HG03066 (cell line): ENCODE measurements at regions not wholly inside any gene's neighbourhood (a gene's known extent, or its start where the extent isn't known, plus 50 kb on each side); places are given as distances from the start of the nearest gene placed in this dataset.

Source experiments
- ATAC-seq: cut with Tn5 transposase; IDR thresholded peaks from one replicate; pipeline ENCODE4 v1.9.1; 2021; ENCODE audit warnings: low read depth; ENCODE audit not compliant: unreplicated experiment

DNA sequence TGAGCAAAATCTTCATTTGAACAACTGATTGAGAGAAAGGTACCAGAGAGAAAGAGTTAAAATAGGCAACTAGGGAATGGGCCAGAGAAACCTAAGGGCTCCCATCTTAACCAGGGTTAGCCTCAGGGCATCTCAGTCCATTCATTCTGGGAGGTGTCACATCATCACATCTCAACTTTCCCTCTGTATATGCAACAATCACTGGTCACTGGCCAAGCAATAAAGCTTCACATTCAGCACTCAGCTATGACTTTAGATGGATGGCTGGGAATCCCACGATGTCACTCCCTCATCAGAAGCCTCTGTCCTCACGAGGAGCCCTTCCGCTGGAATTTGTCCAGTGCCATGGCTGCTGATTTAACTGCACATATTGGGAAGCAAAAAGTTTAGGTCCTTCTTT lies 172.1 kb upstream of the MGMT start:
- no peak for ATAC-seq

DNA sequence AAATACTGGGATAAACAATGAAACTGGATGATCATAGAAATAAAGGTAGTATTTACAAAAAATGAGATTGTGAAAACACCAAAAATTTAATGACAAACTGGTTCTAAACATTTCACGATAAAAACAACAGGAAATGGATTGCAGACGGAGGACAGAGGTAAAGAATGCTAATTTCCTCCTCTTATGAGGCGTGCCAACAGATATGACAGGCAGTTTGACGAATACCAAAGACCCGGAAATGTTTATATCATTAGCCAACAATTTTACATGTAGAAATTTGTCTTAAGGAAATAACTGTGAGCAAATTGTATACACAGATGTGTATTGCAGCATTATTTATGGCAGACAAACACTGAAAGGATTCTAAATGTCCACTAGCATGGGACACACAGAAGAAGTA lies 162.0 kb upstream of the MGMT start:
- no peak for ATAC-seq

DNA sequence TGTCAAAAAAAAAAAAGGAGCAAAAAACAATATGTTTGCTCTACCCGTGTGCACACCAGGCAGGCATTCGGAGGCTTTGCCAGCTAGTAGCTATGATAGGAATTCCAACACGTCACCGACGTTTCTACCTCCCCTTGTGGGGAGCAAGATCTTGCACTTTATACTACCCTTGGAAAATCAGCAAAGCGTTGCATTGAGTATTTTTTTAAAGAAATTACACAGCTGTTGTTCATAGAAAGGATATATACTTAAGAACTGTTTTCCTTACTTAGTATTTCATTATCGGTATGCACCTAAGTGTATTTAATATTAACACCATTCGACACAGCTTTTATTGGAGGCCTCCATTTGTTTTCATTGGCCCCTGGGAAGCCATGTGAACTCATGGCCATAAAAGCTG lies 159.9 kb upstream of the MGMT start:
- ATAC-seq = no peak

DNA sequence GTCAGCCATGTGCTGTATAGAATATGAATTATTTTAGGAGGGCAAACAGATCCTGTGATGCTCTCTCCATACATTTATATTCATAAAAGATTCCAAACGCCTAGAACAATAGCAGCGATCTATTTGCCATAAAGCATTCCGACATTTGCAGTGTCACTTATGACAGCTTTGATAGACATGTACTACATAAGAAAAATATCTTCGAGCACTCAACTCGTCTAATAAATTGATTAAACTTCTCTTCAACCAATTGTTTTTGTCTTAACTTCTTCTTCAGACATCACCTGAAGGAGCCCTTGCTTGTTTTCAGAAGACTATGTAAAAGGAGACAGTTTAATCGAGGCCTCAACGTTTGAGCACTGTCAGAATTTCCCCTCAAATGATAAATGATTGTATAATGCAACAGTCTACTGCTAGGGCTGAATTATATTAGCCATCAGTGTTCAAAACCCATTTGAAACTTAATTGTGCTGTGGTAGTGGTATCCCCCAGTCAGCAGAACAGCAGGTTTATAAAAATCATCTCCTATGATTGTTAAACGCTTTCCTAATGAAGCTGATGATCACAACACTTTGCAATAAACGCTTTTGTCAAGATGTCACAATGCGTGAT lies 158.0 kb upstream of the MGMT start:
- no peak for ATAC-seq

DNA sequence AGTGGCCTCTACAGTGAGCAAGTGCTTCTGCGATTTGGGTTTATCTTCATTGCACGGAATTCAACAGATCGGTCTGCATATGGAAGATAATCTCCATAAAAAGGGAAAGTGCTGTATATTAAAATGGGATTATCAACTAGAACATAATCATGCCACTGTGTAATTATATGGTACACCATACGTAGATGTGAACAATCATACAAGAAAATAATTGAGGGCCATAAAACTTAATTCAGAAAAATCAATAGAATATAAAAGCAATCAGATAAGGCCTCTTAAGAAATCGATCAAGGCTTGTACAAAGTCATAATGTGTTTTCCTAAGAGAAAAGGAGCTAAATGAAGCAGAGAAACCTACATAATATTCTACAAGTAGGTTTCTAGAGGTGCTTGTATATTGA lies 157.5 kb upstream of the MGMT start:
- ATAC-seq = no peak

DNA sequence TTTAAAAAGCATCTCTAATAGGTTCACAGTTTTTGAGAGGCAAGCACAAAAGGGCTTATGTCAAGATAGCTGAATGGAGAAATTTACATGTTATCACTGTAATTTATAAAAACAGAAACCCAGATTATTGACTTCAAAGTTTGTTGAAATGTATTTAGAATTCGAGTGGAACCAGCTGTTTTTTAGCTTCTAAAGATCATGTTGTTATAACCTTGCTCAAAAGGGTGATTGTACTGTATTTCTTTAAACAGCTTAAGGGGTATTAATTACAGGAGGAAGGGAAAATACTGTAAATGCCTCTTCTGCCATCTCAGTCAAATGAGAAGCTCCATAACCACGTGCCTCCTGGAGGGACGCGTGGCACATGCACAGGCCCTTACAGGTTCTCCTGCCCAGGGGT lies 156.2 kb upstream of the MGMT start:
- ATAC-seq = no peak

DNA sequence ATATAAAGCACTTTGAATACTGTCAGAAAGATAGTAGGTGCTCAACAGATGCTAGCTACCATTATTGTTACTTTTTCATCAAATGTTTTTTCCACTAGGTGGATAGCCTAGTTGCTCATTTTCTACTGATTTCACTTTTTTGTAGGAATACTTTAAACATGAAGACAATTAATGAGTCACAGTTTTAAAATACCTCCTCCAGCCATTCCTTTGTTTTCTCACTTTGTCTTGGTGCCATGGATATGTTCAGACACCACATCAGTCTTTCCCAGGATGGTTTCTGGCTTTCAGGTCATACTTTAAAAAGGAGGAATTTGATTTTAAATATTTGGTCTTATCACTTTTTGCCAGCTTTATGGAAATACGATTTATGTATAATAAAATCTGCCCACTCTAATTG lies 147.1 kb upstream of the MGMT start:
- no peak for ATAC-seq

DNA sequence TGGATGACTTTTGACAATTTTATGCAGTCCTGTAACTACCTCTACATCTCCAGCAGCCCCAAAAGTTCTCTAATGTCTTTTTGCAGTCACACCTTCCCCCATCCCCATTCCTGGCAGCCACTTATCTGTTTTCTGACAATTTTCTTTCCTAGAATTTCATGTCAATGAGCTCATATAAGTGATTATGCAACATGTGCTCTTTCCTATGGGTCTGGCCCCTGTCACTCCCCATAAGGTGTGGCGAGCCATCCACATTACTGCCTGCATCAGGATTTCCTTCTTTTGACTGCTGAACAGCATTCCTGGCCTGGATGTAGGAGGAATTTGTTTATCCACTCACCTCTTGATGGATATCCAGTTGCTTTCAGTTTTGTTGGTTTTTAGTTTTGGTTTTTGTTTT lies 146.7 kb upstream of the MGMT start:
- ATAC-seq = no peak

DNA sequence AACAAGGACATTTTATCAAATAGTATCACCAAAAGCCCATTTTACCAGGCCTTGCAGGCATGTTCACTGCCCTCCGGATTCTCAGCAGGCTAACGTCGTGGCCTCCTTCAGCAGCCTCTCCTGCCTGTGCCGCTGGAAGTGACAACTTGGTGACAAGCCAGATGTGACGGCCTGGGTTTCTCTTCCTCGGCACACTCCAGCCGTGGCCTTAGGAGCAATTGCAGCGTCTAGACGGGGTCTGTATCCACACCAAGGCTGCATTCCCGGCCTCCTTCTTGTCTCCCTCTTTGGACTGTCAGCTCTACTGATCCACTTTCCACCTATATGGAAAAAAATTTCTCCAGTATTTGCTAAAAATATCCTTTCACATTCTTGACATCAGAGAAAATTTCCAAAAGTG lies 145.3 kb upstream of the MGMT start:
- no peak for ATAC-seq

DNA sequence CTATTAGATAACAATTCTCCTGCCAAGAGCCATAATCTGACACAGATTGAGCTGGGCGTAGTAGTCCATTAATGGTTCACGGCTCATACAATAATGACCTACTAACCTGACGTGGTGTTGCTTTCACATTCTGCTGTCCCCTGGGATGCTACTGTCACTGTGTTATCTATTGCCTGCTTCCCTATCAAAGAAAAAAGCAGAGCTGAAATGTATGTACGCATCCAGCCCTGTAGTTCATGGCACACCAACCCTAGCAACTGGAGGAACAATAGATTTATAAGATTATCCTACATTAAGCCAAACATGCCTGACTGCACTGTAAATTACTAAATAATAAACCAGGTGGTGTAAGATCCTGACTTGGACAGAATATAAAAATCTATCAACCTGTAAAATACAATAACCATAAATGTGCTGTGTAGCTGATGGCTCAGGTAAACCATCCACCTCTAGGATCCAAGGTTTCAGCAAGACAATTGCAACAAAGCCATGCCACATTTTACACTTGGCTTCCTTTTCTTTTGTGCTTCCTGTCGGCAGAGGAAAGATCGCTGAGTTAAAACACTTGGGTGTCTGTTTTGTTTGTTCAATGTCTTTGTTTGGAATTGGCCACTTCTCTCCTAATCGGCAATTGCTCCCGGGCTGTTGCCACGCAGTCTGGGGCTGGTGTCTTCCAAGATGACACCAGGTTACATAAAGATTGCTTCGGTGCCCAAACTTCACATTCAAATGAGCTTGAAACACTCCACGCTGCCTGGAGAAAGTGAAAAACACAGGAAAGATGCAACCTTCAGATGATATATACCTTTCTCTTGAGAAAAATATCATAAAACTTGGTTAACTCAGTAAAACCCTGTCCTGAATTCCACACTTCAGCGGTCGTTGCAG lies 143.9 kb upstream of the MGMT start:
- ATAC-seq = no peak

DNA sequence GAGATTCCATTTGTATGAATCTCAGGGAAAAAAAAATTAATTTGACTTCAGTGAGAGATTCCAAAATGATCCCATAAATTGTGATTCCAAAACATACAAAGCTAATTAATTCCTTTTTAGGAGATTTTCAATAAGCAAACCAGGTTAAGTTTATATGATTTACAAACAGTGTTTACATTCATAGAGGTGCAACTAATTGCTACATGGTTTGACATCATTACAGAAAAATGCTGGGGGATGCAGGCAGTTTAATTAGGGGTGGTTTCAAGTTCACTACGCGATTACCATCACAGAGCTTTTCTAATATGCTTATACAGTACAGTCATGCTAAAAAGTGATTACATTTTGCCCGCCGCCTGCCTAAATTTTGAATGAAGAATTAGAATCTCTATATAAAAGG lies 143.2 kb upstream of the MGMT start:
- ATAC-seq = no peak

DNA sequence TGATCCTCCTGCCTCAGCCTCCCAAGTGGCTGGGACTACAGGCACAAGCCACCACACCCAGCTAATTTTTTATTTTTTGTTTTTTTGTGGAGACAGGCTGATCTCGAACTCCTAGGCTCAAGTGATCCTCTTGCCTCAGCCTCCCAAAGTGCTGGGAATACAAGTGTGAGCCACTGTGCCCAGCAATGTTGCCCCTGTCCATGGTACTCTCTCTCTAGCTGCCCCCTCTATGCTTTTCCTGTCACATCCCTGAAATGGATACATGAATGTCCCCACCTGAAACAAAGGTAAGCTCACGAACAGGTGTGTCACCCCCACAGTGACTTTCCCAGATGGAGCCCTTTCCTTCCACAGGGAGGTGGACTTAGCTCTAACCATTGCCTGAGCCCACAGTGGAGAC lies 141.1 kb upstream of the MGMT start:
- ATAC-seq = no peak

DNA sequence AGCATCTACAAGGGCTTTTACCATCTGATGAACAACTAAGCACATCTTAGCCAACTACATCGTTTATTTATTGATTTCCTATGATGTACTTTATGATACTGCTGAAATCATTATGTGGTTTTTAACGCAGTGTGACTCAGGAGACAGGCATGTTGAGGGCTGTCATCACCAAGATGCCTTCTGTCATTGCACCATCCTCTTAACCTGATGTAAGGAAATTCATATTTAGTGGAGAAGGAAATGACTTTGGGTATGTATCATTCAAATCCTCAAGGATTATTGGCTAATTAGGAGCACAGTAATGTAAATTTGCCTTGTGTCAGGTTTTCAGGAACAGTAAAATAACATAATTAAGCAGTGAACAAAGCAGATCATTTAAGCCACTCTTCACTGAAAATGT lies 138.5 kb upstream of the MGMT start:
- no peak for ATAC-seq

DNA sequence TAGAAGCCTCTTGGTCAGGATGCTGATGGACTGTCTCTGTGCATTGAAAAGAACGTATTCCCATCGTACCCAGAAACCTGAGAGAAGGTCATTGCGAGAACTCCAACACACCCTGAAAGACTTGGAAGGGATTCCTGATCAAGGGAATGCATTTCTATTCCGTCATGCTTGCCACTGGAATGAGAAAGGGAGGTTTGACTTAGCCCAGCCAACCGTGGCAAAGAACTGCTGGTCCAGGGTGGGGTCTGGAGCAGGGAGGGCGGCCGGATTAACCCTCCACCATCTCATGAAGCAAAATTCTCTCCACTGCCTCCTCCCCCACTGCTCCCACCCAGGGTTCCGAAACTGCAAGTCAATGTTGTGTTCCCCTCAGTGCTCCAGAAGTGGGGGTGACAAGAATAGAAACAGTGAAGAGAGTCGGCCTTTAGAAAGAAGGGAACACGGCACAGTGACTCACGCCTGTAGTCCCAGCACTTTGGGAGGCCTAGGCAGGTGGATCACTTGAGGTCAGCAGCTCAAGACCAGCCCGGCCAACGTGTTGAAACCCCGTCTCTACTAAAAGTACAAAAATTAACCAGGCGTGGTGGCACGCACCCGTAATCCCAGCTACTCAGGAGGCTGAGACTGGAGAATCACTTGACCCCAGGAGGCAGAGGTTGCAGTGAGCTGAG lies 137.5 kb upstream of the MGMT start:
- ATAC-seq = no peak

DNA sequence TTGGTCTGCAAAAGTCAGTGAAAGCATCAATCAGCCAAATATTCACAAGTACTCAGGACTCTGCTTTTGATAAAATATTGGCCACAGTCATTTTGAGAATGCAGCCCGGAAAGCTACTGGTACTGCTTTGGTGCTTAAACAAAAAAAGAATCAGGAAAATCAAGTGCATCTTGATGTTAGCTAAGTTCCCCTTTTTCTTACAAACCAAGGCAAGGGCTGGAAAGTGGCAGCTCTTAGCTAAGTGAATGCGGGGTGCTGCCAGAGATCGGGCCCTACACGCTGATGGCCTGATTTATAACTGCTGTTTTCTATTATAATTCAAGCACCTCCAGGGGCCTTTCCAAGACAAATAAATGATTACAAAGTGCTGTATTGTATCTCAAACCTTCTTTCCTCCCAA lies 136.8 kb upstream of the MGMT start:
- no peak for ATAC-seq

DNA sequence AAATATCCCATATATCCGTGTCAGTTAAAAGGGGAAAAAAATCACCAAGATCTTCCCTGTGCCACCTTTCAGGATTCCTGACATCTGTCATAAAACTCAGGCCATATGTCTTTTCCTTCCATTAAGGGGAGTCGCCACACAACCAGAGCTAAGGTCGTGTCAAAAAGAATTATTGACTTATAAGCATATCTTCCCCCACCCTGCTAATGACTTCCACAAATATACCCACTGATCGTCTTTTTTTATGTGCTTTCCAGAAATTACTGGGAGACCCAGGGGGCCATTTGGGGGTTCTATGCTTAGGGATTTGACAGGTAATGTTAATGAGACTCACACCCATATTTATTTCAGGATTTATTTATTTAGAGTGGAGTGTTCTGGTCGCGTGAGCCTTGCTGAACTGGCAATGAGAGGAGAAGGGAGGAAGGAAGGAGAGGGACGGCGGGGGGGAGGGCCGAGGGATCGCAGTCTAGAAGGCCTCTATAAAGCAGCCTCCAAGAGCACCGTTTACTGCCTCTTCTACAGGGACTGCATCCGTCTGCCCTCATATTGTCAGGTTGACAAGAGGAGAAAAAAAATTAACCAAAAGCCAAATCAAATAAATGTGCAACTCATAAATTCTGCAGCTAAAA lies 135.7 kb upstream of the MGMT start:
- no peak for ATAC-seq

DNA sequence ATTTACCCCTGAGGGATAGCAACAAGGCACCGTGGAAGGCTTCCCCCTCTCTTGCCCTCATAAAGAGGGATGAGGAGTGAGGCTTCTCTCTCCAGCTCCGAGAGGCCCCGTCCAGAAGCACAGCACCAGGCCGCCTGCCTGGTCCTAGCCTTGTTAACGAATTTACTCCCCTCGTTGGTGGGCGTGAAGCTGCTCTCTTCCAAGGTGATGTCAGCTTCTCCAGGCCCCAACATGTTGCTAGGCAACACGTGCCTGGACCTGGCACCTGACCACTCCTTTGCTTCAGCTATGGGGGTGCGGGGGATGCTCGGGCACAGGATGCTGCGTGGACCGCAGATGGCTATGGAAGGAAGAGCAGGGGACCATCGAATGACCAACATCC lies 135.2 kb upstream of the MGMT start:
- ATAC-seq = no peak

DNA sequence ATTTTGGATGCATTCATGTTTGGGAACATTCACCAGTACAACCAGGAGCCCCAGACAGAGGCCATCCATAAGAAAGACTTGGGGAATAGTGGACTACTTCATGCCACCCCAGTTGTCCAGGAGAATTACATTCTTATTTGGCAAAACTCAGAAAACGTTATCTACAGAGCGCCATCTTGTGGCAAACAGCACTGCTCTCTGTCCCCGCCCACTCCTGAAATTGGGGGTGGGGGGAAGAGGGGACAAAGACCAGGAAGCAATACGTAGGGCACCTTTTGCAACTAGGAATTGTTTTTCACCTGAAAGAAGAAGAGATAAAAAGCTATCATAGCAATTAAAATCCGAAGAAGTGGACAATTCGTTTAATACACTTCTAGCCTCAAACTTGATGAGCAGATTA lies 134.6 kb upstream of the MGMT start:
- ATAC-seq = no peak

DNA sequence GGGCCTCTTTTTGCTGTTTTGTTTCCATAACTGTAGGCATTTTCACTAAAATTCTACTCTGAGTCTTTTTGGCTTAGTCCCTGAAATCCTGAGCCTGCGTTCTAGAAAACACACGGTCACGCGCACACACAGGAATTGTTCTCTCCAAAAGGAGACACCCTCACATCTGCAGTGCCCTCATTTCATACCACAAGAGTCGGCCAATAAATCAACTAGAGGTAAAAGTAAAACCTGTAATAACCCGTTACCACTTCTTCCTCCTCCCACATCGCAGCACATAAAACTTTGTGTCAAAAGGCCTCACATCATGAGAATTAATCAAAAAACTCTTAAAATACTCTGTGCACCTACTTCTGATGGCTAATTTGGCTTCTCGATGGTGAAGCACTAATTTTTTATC lies 133.3 kb upstream of the MGMT start:
- no peak for ATAC-seq

DNA sequence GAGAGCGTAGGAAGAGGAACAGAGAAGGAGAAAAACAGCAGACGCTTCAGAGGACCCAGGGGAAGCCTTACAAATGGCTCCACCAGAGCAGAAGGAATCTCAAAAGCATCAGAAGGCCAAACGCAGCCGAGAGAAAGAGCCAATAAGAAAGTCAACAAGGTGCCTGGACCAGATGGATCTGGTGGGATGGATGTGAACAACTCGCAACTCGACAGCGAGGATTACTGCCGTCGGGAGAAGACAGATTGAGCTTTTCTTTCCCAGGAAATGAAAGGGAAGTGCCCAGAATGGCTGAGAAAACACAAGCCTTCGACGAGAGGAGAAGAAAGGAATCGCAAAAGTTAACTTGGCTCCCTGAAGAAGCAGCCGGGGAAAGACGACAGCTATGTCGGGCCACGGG lies 132.8 kb upstream of the MGMT start:
- ATAC-seq = no peak

DNA sequence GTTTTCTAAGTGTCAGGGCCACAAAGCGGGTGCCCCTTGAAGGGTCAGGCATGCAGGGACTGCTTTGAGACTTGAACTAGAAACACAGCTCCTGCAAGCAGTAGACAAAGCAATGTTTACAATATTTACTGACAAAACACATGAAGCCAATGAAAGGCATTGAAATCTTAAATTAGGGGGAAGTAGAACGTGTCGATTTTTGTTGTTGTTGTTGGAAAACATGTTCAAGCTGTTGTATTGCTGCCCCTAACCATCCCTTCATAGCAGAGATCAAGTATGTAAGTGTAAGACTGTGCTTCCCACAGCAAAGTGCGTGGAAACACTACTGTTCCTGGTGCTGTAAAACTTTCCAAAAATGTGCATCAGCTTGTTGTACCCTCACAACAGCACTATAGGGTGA lies 131.6 kb upstream of the MGMT start:
- ATAC-seq = no peak
